ENCODE measurements at regions not wholly inside any gene's neighbourhood (a gene's known extent, or its start where the extent isn't known, plus 50 kb on each side); places are given as distances from the start of the nearest gene placed in this dataset.

- TF ChIP-seq CTCF (conservative IDR thresholded peaks at IDR 0.05 in 1 of 2, IDR thresholded peaks at IDR 0.05 in 1 of 2; ENCODE audit: low read depth in 1 of 2, low read length in 2 of 2): no peak
- TF ChIP-seq EZH2 (IDR thresholded peaks at IDR 0.05; ENCODE audit: low read length, missing control alignments): no peak
Observed at GRCh38 chr13:72144636-72145035, 277.6 kb upstream of the DACH1 start.

All from fibroblast of lung (primary cell).